B cell (primary cell): ENCODE measurements at regions not wholly inside any gene's neighbourhood (a gene's known extent, or its start where the extent isn't known, plus 50 kb on each side); places are given as distances from the start of the nearest gene placed in this dataset.
A peak's percentile ranks its signal among the peaks of the same experiment; 100 is the strongest.

ENCODE experiments used
- ATAC-seq: fragments of 200-7000 bp; cut with Tn5 transposase; one replicate; pipeline ENCODE4 v1.10.0; 2021; ENCODE audit warnings: low read depth, mild to moderate bottlenecking, moderate number of reproducible peaks, moderate library complexity
- CTCF ChIA-PET: fragments of 350-600 bp; sonication (Branson Sonifier 250); formaldehyde crosslinking; loops from one replicate; lab custom pipeline; 2021; ENCODE audit warnings: antibody characterized with exemption, inconsistent platforms; lab: Charles Lee
- POLR2A ChIA-PET: fragments of 350-600 bp; sonication (Branson Sonifier 250); formaldehyde crosslinking; loops from one replicate; lab custom pipeline; 2021; ENCODE audit warnings: antibody characterized with exemption; lab: Charles Lee
- DNase-seq: peaks from one replicate; pipeline ENCODE4 v3.0.0; 2013
- H2AFZ ChIP-seq: 2 replicates; pipeline ENCODE4 v1.6.1; 2012; ENCODE audit warnings: mild to moderate bottlenecking, low read depth, low read length; ENCODE audit not compliant: insufficient read depth, poor library complexity, severe bottlenecking
- H3K27ac ChIP-seq, 2 donors: 1 replicate in 1 of 2; 2 replicates in 1 of 2; pipeline ENCODE4 v1.5.1; 2012 to 2013; ENCODE audit warnings: low read length in 2 of 2, mild to moderate bottlenecking in 2 of 2, moderate library complexity in 1 of 2
- H3K27me3 ChIP-seq, 4 experiments: fragments of 200-600 bp in 1 of 4; sonication (generic) in 1 of 4; replicated peaks in 1 of 4; 1 replicate in 2 of 4; 2 replicates in 2 of 4; pipeline versions ENCODE4 v1.6.1 to v1.7.0; 2013 to 2016; ENCODE audit warnings: low read length in 3 of 4, mild to moderate bottlenecking in 2 of 4, mixed read lengths in 1 of 4, moderate library complexity in 1 of 4; ENCODE audit not compliant: insufficient read depth in 4 of 4, control insufficient read depth in 3 of 4; ENCODE audit errors: control extremely low read depth in 1 of 4
- H3K36me3 ChIP-seq, 2 experiments: replicated peaks in 1 of 2; 1 replicate in 1 of 2; 2 replicates in 1 of 2; pipeline versions ENCODE4 v1.6.1 to v1.7.1; 2013; ENCODE audit warnings: low read length in 1 of 2; ENCODE audit not compliant: insufficient read depth in 2 of 2, control insufficient read depth in 1 of 2; ENCODE audit errors: control extremely low read depth in 1 of 2, extremely low read depth in 1 of 2
- H3K4me1 ChIP-seq, 2 donors: fragments of 200-600 bp in 1 of 2; sonication (generic) in 1 of 2; 1 replicate in 1 of 2; 2 replicates in 1 of 2; pipeline versions ENCODE4 v1.5.1 to v1.6.1; 2013 to 2017; ENCODE audit warnings: low read length in 2 of 2; ENCODE audit not compliant: control insufficient read depth in 2 of 2, insufficient read depth in 2 of 2
- H3K4me2 ChIP-seq: replicated peaks from 2 replicates; pipeline ENCODE3; 2012; ENCODE audit warnings: mild to moderate bottlenecking, low read depth, low read length; ENCODE audit not compliant: poor library complexity, severe bottlenecking
- H3K4me3 ChIP-seq, 5 experiments: fragments of 200-600 bp in 1 of 5; sonication (generic) in 1 of 5; 1 replicate in 3 of 5; 2 replicates in 2 of 5; pipeline versions ENCODE4 v1.5.1 to v1.7.0; 2011 to 2016; ENCODE audit warnings: low read length in 4 of 5, mild to moderate bottlenecking in 4 of 5, low read depth in 2 of 5, control low read depth in 1 of 5, moderate library complexity in 1 of 5; ENCODE audit not compliant: insufficient read depth in 1 of 5; ENCODE audit errors: control extremely low read depth in 1 of 5, extremely low read depth in 1 of 5
- H3K79me2 ChIP-seq: fragments of 200-600 bp; sonication (generic); one replicate; pipeline ENCODE4 v1.6.0; 2016; ENCODE audit warnings: low read length; ENCODE audit not compliant: control insufficient read depth, insufficient read depth
- H3K9ac ChIP-seq: fragments of 200-600 bp; sonication (generic); 2 replicates; pipeline ENCODE4 v1.6.1; 2017; ENCODE audit warnings: mild to moderate bottlenecking, low read length, moderate library complexity
- H3K9me3 ChIP-seq, 3 donors: one replicate each; pipeline versions ENCODE4 v1.6.1 to v1.7.1; 2013; ENCODE audit warnings: low read length in 2 of 3; ENCODE audit not compliant: control insufficient read depth in 2 of 3, insufficient read depth in 1 of 3; ENCODE audit errors: control extremely low read depth in 1 of 3
- H4K20me1 ChIP-seq: 2 replicates; pipeline ENCODE4 v1.6.0; 2012; ENCODE audit warnings: mild to moderate bottlenecking, low read length; ENCODE audit not compliant: insufficient read depth, control insufficient read depth, poor library complexity, severe bottlenecking
- H3K27ac Mint-ChIP-seq: one replicate; pipeline ENCODE4 v1.8.0; 2021; ENCODE audit warnings: mixed read lengths
- H3K27me3 Mint-ChIP-seq: one replicate; pipeline ENCODE4 v1.8.0; 2021; ENCODE audit warnings: mixed read lengths
- H3K4me1 Mint-ChIP-seq: one replicate; pipeline ENCODE4 v1.8.0; 2021; ENCODE audit warnings: mixed read lengths
- H3K4me3 Mint-ChIP-seq: one replicate; pipeline ENCODE4 v1.8.0; 2021; ENCODE audit warnings: mixed read lengths
- H3K9me3 Mint-ChIP-seq: one replicate; pipeline ENCODE4 v1.8.0; 2022; ENCODE audit warnings: mixed read lengths; ENCODE audit not compliant: insufficient read depth
- CTCF ChIP-seq: fragments of 200-600 bp; IDR thresholded peaks from one replicate; pipeline ENCODE4 v1.8.0; 2022; ENCODE audit warnings: antibody characterized with exemption, mild to moderate bottlenecking
- EZH2 ChIP-seq: IDR thresholded peaks from 2 replicates; pipeline ENCODE4 v1.6.1; 2012; ENCODE audit warnings: borderline replicate concordance, low read depth, mild to moderate bottlenecking, moderate library complexity, low read length; ENCODE audit not compliant: insufficient read depth, poor library complexity, severe bottlenecking
- WGBS: methylation state at CpG from one replicate; pipeline ENCODE4 v1.1.5; 2013; ENCODE audit warnings: missing lambda C conversion rate; ENCODE audit not compliant: insufficient coverage; 5-methylcytosine and 5-hydroxymethylcytosine counted together
- intact Hi-C: fragments of 100-400 bp; cut with micrococcal nuclease; formaldehyde crosslinking; loops from one replicate; pipeline ENCODE4 v1.10.0; 2022

- TF ChIP-seq EZH2 (no peak), CTCF (no peak)
- Mint-ChIP-seq H3K4me1 (peaks cover 7% of the 10 kb centered on the region), H3K9me3 (no peaks in the 10 kb centered on the region), H3K4me3 (no peak overlapping the region), H3K27me3 (peaks cover 6% of the 10 kb centered on the region), H3K27ac (no peak overlapping the region)
- no peak overlapping the region for H3K9ac ChIP-seq
- no peak overlapping the region for H3K27ac ChIP-seq
- DNase-seq (no peak), ATAC-seq (no peak)
- H3K36me3 ChIP-seq = no peaks in the 10 kb centered on the region
- no peaks in the 10 kb centered on the region for H4K20me1 ChIP-seq
- 87% methylated on average over 3 of the region's 7 CpGs for WGBS
- H3K9me3 ChIP-seq = no peaks in the 10 kb centered on the region
- H3K4me1 ChIP-seq = no peaks in the 10 kb centered on the region
- ChIA-PET POLR2A (no interaction called here), CTCF (interaction anchor here (0.5 to 3.4 kb wide), 14 partner anchors 11 to 717 kb away, joined by 3 to 18 read pairs (median 6); no protein-coding TSS in a partner anchor)
- H3K79me2 ChIP-seq = no peaks in the 10 kb centered on the region
- no peak overlapping the region for H3K4me3 ChIP-seq
- no peak overlapping the region for H3K4me2 ChIP-seq
- intact Hi-C loops = loop anchor here (5.0 to 10.0 kb wide), 3 partner anchors 456 to 661 kb away; no protein-coding TSS in a partner anchor
- H2AFZ ChIP-seq = peak overlapping the region; percentile 63
- no peaks in the 10 kb centered on the region for H3K27me3 ChIP-seq
These were observed 107.3 kb upstream of the TMC3 start for GRCh38 chr15:81481346-81481745.

GRCh38 chr15:81480645-81481053, 106.6 kb upstream of the TMC3 start:
- WGBS = 0% methylated on average over 1 of the region's 7 CpGs
- CTCF ChIA-PET = interaction anchor here (0.5 to 3.4 kb wide), 15 partner anchors 11 to 717 kb away, joined by 3 to 18 read pairs (median 5); no protein-coding TSS in a partner anchor
- H2AFZ ChIP-seq = peak overlapping the region; percentile 63

More at GRCh38 chr15:81480645-81481053, 106.6 kb upstream of the TMC3 start:
- TF ChIP-seq CTCF (peak; percentile 95), EZH2 (no peak)
- H3K27me3 Mint-ChIP-seq = peaks cover 6% of the 10 kb centered on the region
- H3K4me1 Mint-ChIP-seq = peaks cover 7% of the 10 kb centered on the region
- H3K27ac Mint-ChIP-seq = peak overlapping the region; percentile 67
- DNase-seq (peak; percentile 68), ATAC-seq (peak; percentile 24)
- H3K4me3 ChIP-seq = no peak overlapping the region
- no peaks in the 10 kb centered on the region for H3K36me3 ChIP-seq
- H3K9me3 ChIP-seq = no peaks in the 10 kb centered on the region
- H3K27me3 ChIP-seq = no peaks in the 10 kb centered on the region
- no peaks in the 10 kb centered on the region for H3K79me2 ChIP-seq
- H3K4me3 Mint-ChIP-seq = no peak overlapping the region
- H3K9me3 Mint-ChIP-seq = no peaks in the 10 kb centered on the region
- H3K9ac ChIP-seq = no peak overlapping the region
- no peaks in the 10 kb centered on the region for H4K20me1 ChIP-seq
- intact Hi-C loops = loop anchor here (5.0 to 10.0 kb wide), 3 partner anchors 457 to 662 kb away; no protein-coding TSS in a partner anchor
- peak overlapping the region; percentile 25 for H3K4me2 ChIP-seq
- no peaks in the 10 kb centered on the region for H3K4me1 ChIP-seq
- POLR2A ChIA-PET = no interaction called here
- H3K27ac ChIP-seq = no peak overlapping the region
